ENCODE measurements at regions not wholly inside any gene's neighbourhood (a gene's known extent, or its start where the extent isn't known, plus 50 kb on each side); places are given as distances from the start of the nearest gene placed in this dataset.
"Not testable (repeated sequence)": the region's sequence is repeated elsewhere in the genome, so short reads cannot be mapped to it uniquely, and the experiment has no call there.

- DNase-seq = no peak
Measured at GRCh38 chr12:82529101-82529500, 157.6 kb upstream of the TMTC2 start.

- DNase-seq = no peak
Measured at GRCh38 chr12:82529954-82530353, 156.8 kb upstream of the TMTC2 start.

GRCh38 chr12:82530394-82530793 is 156.3 kb upstream of the TMTC2 start:
- no peak for DNase-seq

GRCh38 chr12:82533341-82533740 is 153.4 kb upstream of the TMTC2 start:
- no peak for DNase-seq

GRCh38 chr12:82537436-82537835 is 149.3 kb upstream of the TMTC2 start:
- DNase-seq = no peak

GRCh38 chr12:82554529-82554928 is 132.2 kb upstream of the TMTC2 start:
- no peak for DNase-seq

GRCh38 chr12:82555699-82556098 is 131.0 kb upstream of the TMTC2 start:
- no peak for DNase-seq

GRCh38 chr12:82565966-82566365 is 120.7 kb upstream of the TMTC2 start:
- DNase-seq = no peak

- DNase-seq = no peak
Measured at GRCh38 chr12:82567688-82568087, 119.0 kb upstream of the TMTC2 start.

- DNase-seq = no peak
Measured at GRCh38 chr12:82574191-82574590, 112.5 kb upstream of the TMTC2 start.

GRCh38 chr12:82578725-82579124 is 108.0 kb upstream of the TMTC2 start:
- no peak for DNase-seq

GRCh38 chr12:82583756-82584155 is 103.0 kb upstream of the TMTC2 start:
- DNase-seq = no peak

GRCh38 chr12:82593143-82593542 is 93.6 kb upstream of the TMTC2 start:
- no peak for DNase-seq

GRCh38 chr12:82593901-82594396 is 92.8 kb upstream of the TMTC2 start:
- no peak for DNase-seq

GRCh38 chr12:82595941-82596340 is 90.8 kb upstream of the TMTC2 start:
- DNase-seq = no peak

GRCh38 chr12:82596483-82596882 is 90.2 kb upstream of the TMTC2 start:
- DNase-seq = peak; percentile 15

- no peak for DNase-seq
Measured at GRCh38 chr12:82600379-82600778, 86.3 kb upstream of the TMTC2 start.

GRCh38 chr12:82603647-82604046 is 83.1 kb upstream of the TMTC2 start:
- DNase-seq = not testable (repeated sequence)

GRCh38 chr12:82605115-82605514 is 81.6 kb upstream of the TMTC2 start:
- no peak for DNase-seq

GRCh38 chr12:82608706-82609105 is 78.0 kb upstream of the TMTC2 start:
- no peak for DNase-seq

- no peak for DNase-seq
Measured at GRCh38 chr12:82609234-82609914, 77.3 kb upstream of the TMTC2 start.

- DNase-seq = no peak
Measured at GRCh38 chr12:82619644-82620043, 67.1 kb upstream of the TMTC2 start.

GRCh38 chr12:82620917-82621316 is 65.8 kb upstream of the TMTC2 start:
- DNase-seq = no peak

GRCh38 chr12:82625523-82625922 is 61.2 kb upstream of the TMTC2 start:
- peak; percentile 70 for DNase-seq

- peak; percentile 43 for DNase-seq
Measured at GRCh38 chr12:82627799-82628198, 58.9 kb upstream of the TMTC2 start.

Data from COR-L47 (cell line).